Fibroblast of skin of right quadriceps (primary cell): ENCODE measurements at regions not wholly inside any gene's neighbourhood (a gene's known extent, or its start where the extent isn't known, plus 50 kb on each side); places are given as distances from the start of the nearest gene placed in this dataset.
"Not testable (repeated sequence)": the region's sequence is repeated elsewhere in the genome, so short reads cannot be mapped to it uniquely, and the experiment has no call there.

Experiments
- DNase-seq: peaks from one replicate; pipeline ENCODE4 v3.0.0-alpha.2; 2013

DNA sequence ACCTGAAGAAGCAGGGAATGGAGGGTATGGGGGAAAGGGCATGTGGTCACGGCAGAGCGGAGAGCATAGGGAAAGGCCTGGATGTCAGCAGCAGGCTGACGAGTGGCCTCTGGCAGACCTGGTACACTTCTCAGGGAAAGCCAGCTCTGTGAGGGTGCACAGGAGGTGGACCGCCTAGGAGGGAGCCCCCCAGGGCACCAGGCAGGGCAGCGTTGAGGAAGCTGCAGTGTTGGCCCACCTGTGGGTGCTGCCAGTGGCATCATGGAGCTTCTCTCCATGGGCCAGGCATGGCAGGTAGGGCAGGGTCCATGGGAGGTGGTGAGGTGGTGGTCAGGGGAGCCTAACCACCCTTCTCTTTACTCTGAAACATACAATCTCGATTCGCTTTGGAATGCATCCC, 143.0 kb upstream of the PITX1 start:
- DNase-seq, result no peak

DNA sequence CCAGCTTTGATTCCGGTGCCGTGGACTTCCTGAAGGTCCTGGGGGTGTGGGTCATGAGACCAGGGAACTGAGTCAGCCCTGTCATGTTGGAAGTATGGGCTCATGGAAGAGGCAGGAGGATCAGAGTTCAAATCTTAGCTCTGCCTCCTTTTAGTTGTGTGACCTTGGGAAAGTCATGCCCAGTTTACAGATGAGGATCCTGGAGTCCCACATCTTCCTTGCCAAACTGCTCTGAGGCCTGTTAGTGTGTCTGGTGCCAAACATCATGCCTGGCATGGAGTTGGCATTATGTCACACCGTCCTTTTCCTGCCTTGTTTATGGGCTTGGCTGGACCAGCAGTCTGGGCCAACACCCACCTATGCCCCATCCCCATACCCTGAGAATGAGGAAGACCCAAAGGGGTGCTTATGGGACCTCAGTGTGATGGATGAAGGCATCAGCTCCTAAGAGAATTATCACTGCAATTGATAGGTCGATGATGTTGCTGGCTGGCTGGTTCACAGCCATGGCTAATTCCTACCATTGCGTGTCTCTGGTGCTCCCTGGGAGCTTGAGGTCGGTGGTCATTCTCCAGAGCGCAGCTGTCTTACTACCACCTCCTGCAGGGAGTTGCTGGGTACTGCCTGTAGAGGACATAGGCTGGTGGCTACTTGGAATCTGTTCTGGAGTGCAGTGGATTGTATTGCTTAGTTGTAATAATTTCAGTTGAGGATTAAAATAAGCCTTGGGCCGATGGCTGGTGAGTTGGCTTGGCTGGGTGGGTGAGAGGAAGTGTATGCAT, 140.5 kb upstream of the PITX1 start:
- no peak for DNase-seq

DNA sequence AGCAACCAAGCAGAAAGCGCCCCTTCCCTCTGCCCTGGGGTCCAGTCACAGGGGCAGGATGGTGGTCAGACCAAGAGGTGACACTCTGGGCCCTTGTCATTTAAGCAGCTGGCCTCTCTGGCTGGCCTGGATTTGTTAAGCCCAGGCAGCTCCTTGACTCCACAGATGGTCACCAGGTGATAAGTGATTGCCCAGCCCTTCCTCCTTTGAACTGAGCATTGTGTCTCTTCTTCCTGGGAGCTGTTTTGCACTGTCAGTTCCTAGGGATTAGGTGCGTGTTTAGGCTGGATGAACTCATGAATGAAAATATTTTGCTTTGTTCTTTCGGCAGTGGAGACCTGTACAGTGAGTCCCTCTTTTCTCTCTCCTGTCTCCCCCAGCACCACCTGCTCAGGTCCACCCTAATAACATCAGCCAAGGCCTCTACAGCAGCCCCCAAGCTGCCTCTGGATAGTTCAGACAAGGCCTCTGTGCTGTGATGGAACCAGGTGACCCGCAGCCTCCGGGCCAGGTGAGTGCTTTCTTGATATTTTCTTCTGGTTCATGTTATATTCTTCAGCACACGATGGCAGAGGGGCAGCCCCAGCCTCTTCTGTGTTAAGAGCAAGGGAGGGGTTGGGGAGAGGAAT, 139.7 kb upstream of the PITX1 start:
- no peak for DNase-seq

DNA sequence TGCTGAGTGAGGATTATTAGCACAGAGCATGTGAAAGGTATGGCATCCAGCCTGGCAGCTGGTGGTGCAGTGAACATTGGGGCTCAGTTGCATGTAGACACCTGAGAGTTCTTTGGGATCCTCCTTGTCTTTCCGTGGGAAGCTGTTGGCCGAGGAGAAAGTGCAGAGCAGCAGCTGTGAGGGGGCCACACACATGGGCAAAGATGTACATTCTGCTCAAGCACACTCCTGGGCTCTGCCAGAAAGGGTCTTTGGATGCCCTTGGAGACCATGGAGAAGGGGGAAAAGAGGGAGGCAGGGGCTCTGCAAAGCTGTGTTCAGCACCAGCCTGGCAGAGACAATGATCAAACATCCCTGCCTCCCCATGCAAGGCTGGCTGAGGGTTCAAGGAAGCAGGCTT, 138.7 kb upstream of the PITX1 start:
- no peak for DNase-seq

DNA sequence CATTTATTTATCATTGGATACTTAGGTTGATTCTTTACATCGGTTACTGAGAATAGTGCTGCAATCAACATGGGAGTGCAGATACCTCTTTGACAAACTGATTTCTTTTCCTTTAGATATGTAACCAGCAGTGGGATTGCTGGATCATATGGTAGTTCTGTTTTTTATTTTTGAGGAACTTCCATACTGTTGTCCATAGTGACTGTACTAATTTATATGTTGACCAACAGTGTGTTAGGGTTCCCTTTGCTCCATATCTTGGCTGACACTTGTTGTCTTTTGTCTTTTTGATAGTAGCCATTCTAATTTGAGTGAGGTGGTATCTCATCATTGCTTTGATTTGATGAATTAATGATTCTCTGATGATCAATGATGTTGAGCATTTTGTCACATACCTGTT, 137.3 kb upstream of the PITX1 start:
- DNase-seq, result no peak

DNA sequence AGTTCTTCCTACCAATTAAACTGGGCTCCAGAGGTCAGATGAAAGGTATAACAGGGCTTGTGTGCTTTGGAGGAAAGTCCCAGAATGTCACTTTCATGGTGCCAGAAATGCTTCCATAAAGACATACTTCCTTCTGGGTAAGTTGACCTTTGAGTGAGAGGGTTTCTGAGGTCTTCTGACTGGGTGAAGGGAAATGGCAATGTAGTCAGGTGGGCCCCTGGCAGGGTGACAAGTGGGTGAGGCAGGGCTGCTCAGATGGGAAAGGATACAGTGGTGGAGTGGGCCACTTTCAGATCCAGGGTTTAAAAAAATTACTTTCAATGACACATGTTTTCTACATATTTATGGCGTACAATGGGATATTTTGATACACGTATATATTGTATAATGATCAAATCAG, 136.5 kb upstream of the PITX1 start:
- no peak for DNase-seq

DNA sequence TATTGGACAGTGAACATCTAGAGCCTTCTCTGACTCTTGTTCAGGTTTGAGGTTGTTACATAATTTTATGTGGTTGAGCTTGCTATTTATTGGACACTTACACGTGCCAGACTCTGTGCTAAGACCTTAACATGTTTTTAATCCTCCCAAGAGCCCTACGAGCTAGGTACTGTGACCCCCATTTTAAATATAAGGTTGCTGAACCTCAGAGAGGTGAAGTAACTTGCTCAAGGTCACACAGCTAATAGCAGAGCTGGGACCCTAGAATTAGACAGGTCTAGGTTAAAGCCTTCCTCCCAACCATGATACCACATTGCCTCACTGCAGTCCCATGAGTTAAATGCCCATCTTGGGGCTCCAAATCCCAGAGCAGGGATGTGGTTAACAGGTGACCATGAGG, 135.7 kb upstream of the PITX1 start:
- no peak for DNase-seq

DNA sequence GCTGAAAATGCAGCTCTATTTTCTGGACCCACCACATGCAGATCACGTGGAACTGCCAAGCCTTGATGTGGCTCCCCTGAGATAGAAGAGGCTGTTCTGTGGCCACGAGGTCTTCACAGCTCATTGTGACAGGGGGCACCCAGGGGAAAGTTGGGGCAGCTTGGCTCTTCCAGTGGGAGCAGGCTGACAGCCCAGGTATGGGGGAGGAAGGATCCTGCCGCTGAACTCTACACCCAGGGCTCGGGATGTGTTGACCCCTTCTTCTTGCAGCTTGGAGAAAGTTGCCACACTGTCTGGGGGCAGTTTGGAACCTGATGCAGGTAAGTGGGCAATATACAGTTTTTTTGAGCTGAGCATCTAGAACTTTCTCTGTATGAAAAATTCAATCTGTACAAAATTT, 133.6 kb upstream of the PITX1 start:
- no peak for DNase-seq

DNA sequence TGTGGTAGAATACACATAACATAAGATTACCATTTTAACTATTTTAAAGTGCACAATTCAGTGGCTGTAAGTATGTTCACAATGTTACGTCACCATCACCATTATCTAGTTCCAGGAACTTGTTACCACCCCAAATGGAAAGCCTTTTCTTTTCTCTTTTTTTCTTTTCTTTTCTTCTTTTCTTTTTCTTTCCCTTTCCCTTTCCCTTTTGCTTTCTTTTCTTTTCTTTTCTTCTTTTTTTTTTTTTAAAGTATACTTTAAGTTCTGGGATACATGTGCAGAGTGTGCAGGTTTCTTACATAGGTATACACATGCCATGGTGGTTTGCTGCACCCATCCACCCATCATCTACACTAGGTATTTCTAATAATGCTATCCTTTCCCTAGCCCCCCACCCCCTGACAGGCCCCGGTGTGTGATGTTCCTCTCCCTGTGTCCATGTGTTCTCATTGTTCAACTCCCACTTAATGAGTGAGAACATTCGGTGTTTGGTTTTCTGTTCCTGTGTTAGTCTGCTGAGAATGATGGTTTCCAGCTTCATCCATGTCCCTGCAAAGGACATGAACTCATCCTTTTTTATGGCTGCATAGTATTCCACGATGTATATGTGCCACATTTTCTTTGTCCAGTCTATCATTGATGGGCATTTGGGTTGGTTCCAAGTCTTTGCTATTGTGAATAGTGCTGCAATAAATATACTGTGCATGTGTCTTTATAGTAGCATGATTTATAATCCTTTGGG, 131.0 kb upstream of the PITX1 start:
- DNase-seq, result not testable (repeated sequence)

DNA sequence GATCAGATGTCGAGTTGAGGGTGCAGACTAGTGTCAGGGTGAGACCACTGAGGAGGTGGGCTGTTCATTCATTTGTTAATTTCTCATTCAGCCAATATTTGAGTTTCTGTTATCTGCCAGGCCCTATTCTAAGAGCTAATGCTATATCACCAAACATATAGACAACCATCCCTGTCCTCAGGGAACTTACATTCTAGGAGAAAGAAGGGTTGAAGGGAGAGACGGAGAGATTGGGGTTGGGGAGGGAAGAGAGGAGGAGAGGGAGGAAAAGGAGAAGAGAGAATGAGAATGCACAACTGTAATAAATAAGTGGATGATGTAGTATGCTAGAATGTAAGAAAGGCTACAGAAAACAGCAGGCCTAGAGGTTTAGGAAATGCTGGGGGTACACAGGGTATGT, 129.9 kb upstream of the PITX1 start:
- no peak for DNase-seq

DNA sequence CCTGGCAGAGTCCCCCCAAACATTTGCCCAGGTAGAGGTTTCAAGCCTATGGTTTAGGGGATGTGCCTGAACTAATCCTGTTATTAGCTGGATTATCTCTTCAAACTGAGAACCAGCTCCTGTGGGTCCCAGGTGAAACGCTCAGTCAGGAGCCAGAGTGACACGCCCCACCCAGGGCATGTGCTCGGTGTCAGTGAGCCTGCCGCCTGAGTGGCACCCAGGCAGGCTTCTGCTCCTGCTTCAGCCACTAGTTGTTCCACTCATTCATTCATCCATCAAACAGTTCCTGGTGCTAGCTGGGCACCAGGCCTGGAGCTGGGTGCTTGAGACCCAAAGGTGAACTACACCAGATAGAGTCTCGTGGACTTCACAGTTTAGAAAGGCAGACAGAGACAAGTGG, 129.4 kb upstream of the PITX1 start:
- DNase-seq, result no peak

DNA sequence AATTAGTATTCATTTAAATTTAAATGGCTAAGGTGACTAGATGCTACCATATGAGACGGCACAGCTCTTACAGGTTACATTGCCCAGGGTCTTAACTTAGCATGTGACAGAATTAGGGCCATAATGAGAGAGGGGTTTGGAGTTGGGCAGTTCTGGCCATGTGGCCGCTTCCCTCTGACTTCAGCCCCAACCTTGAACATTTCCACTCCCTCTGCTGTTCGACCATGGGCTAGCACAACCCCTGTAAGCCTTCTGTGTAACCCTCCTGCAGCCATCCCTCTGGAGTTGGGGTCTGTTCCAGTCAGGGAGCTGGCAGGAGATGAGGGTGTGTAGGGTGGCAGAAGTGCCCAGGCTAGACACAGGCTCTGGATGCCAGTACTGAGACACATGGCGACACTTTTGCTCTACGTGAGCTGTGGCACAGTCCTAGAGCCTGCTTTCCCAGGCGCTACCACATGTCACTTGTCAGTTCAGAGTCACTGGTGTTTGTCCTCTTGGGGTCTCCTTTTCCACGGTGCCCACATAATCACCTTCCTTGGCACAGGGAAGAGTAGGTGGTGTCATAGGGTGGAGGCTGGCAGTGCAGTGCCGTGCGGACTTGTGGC, 128.7 kb upstream of the PITX1 start:
- DNase-seq, result no peak

DNA sequence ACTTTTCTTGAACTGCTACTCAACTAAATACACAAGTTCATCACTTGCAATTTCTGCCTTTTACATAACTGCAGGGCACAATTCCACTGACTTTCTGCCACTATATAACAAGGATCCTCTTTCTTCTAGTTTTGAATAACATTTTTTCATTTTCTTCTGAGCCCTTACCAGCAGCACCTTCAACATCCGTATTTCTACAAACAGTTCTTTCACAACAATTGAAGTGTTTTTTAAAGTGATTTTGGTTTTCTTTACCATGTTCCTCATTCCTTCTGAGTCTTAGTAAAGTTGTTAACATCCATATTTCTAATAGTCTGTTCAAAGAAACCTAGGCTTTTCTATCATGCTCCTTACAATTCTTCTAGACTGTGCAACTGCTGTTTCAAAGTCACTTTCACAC, 127.2 kb upstream of the PITX1 start:
- DNase-seq, result no peak

DNA sequence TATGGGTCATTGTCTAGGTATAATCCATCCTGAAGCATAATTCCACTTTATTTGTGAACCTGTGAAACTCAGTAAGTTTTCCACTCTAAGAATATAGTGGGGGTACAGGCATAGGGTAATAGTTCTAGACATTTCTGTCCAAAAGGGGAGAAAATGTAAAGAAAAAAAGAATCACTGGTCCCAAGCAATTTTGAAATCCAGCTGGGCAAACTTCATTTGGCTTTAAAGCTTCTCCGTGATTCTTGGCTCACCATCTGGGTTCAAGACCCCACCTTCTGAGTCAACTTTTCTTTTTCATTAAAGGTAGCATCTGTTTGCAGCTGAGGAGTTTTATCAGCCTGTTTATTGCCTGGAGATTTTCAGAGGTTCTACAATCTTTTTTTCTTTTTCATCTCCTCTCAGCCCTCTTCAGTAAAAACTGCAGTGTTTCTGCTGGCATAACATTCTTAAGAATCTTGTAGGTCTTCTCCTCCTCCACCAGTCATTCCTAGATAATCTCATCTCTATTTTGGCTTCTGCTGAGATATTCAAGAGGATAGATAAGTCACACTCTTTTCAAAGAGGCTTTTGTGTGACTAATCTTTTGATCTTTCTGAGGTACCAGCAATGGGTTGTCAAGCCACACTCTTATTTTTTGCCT, 126.1 kb upstream of the PITX1 start:
- DNase-seq, result no peak

DNA sequence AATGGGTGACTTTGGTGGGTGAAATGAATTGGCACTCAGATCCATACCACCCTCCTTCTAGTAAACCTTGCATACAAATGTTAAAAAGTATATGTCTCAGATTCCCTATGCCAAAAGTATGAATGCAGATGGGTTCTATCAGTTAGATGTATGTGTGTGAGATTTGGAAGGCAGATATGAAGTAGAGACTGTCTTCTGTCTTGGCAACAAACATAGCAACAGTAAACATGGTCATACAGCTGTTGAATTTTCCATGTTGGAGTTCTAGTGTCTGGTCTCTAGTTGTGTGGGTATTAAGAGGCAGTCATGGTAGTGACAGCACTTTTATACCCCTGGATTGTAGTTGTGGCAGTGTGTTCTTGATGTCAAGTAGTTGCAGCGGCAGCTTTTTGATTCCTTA, 125.6 kb upstream of the PITX1 start:
- DNase-seq, result no peak

DNA sequence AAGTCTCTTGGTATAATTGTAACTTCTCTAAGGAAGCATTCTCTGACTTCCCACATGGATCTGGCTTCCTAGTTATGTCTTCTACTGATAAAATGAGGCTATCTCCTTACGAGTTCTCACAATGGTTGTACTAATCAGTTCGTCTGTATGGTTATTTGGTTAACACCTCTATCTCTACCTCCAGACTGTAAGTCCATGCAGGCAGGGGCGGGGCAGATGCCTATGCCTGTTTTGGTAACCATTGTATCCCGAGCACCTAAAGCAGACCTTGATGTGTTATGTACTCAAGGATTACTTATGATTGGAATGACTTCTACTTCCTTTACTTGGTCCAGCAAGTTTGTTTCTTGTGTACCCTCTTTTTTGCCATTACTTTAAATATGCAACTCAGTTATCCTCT, 125.0 kb upstream of the PITX1 start:
- DNase-seq, result no peak

DNA sequence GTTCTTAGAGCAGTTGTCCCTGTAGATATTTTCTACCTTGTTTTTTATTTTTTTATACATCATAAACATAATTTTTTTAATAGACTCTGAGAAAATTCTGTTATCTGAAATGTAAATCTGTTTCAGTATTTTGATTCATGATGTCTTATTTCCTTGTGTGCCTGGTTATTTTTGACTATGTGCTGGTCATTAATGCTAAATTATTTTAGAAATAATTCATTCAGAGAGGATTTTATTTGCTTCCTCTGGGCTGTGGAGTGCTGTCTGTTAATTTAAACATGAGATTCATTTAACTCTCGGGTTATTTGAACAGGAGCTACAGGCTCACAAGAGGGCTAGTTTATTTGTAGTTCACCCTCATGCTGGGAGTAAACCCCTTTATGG, 124.3 kb upstream of the PITX1 start:
- DNase-seq, result no peak

DNA sequence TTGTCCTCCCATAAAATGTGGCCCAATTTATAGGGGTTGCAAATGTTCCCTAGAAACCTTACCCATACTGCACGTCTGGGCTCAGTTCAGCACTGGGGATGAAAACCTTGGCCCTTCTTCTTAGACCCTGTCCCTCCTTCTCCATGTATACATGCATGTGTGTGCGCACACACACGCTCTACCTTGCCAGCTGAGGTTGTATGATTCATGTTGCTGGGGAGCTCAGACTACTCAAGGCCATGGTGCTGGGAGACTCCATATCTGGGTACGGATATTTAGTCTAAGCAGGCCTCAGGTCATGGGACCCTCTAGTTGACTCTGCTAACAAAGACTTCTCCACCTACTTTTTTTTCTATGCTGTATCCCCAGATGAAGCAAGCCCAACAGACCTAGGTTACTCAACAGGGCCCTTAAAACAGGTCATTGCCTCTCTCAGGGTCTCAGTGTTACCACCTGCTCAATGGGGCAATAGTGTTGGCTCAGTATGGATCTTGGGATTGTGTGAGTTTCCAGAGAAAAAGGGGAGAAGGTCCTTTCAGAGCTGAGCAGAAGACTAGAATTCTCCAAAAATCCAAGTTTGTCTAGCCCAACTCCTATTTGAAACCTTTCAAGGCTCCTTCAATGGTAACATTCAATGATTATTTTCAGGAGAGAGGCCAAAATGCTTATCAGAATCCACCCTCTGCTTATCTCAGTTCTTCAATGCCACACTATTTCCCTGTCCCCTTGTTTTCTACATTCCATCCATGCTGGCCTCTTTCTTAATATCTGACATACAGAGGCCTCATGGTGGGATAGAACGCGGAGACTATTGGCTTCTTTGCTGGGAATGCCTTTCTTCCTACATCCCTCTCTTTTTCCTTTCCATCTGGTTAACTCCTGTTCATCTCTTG, 123.6 kb upstream of the PITX1 start:
- DNase-seq, result no peak

DNA sequence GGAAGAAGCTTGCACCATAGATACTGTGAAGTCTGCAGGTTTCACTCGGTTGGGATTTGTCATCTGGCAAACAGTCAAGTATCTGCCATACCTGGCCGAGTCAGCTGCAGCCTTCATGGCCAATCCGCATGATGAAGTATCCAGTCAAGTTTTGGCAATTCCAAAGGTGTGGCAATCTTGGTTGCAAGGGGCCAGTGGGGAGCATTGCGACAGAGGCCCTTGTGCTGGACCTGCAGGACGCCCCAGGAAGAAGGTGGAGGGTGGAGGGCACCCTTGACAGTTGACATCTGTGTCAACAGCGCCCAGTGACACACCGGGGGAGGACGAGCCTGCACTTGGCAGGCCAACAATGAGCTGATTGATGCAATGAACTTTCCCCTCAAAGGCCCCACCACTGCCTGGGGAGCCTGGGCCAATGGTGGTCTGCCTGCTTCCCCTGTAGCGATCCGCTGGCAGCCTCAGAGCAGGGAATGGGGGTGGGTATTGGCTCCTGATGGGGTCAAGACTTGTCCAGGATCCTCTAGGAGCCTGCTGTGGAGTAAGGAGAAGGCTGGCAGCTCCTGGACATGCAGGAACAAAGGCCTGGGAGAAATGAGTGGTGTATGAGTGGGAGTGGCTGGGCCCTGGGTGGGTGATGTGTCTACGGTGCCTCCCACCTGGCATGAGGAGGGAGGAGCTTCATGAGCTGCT, 122.8 kb upstream of the PITX1 start:
- no peak for DNase-seq

DNA sequence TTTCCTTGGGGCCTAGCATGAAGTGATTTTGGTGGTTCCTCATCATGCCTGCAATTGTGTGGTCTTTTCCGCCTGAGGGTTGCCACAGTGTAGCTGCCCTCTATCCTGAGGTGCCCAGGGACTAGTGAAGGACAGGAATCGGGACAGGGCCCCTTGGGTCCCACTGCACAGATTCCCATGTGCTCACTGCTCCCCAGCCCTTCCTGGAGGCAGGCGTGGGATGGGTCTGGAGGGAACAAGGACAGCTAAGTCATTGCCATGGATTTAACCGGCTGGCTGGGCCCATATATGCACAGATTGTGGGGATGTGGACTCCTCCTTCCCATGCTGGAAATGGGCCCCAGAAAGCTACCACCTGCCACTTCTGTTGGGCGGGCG, 122.3 kb upstream of the PITX1 start:
- DNase-seq, result no peak

DNA sequence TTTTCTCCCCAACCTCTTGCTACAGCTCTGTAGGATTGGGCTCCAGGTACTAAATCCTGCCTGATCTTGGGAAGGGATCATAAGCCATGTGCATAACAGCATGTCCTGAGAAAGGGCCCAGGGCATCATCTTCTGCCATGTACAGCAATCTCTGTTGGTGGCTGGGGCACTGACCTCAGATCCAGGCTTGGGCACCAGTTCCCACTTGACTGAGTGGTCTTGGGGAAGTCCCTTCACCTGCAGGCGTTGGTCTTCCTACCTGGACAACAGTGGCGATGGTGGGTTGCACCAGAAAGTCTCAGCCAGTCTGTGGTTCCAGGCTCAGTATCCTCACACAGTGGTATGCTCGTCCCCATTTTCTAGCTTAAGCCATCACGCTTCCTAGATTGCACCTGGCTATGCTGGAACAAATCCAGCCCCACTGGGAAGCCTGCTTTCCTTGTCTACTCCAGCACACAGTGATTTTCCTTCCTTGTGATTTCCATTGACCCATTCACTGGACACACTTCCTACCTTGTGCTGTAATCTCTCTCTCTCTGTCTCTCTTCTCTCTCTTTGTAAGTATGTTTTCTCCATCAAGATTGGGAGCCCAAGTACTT, 121.7 kb upstream of the PITX1 start:
- no peak for DNase-seq
